CD4-positive, alpha-beta T cell (primary cell): ENCODE measurements at regions not wholly inside any gene's neighbourhood (a gene's known extent, or its start where the extent isn't known, plus 50 kb on each side); places are given as distances from the start of the nearest gene placed in this dataset.

Source experiments
- ATAC-seq: fragments of 200-7000 bp; cut with Tn5 transposase; one replicate; pipeline ENCODE4 v1.10.0; 2022; ENCODE audit warnings: mild to moderate bottlenecking; ENCODE audit not compliant: poor library complexity
- CTCF ChIA-PET: fragments of 350-600 bp; sonication (Branson Sonifier 250); formaldehyde crosslinking; loops from one replicate; lab custom pipeline; 2021; ENCODE audit warnings: antibody characterized with exemption, inconsistent platforms; lab: Charles Lee
- POLR2A ChIA-PET: fragments of 350-600 bp; sonication (Branson Sonifier 250); formaldehyde crosslinking; loops from one replicate; lab custom pipeline; 2021; ENCODE audit warnings: antibody characterized with exemption, inconsistent platforms; lab: Charles Lee
- DNase-seq, 14 experiments: peaks; one replicate each; pipeline ENCODE4 v3.0.0-alpha.2; 2013 to 2020; ENCODE audit warnings: mixed read lengths in 2 of 14
- H3K27ac ChIP-seq, 2 donors: one replicate each; pipeline versions ENCODE4 v1.5.1 to v1.7.0; 2013; ENCODE audit warnings: low read length in 2 of 2, low read depth in 1 of 2, mild to moderate bottlenecking in 1 of 2
- H3K27me3 ChIP-seq, 2 experiments: 1 replicate in 1 of 2; 2 replicates in 1 of 2; pipeline versions ENCODE4 v1.6.1 to v1.7.0; 2013; ENCODE audit warnings: low read length in 2 of 2, control low read depth in 1 of 2, mild to moderate bottlenecking in 1 of 2, moderate library complexity in 1 of 2; ENCODE audit not compliant: insufficient read depth in 2 of 2, control insufficient read depth in 1 of 2
- H3K36me3 ChIP-seq: one replicate; pipeline ENCODE4 v1.6.1; 2013; ENCODE audit warnings: low read length, control low read depth; ENCODE audit not compliant: insufficient read depth
- H3K4me1 ChIP-seq: one replicate; pipeline ENCODE4 v1.6.1; 2013; ENCODE audit warnings: low read length, control low read depth; ENCODE audit not compliant: insufficient read depth
- H3K4me3 ChIP-seq: one replicate; pipeline ENCODE4 v1.5.1; 2013; ENCODE audit warnings: mild to moderate bottlenecking, low read length, moderate library complexity
- H3K9me3 ChIP-seq, 2 experiments: 1 replicate in 1 of 2; 2 replicates in 1 of 2; pipeline versions ENCODE4 v1.6.1 to v1.7.0; 2013; ENCODE audit warnings: low read length in 2 of 2, mild to moderate bottlenecking in 2 of 2, control low read depth in 1 of 2, moderate library complexity in 1 of 2; ENCODE audit not compliant: control insufficient read depth in 1 of 2, insufficient read depth in 1 of 2
- H3K27ac Mint-ChIP-seq: one replicate; pipeline ENCODE4 v1.8.0; 2020; ENCODE audit warnings: mixed read lengths
- H3K27me3 Mint-ChIP-seq: one replicate; pipeline ENCODE4 v1.8.0; 2021; ENCODE audit warnings: mixed read lengths
- H3K36me3 Mint-ChIP-seq: one replicate; pipeline ENCODE4 v1.8.0; 2021; ENCODE audit warnings: low read depth, mixed read lengths
- H3K4me1 Mint-ChIP-seq: one replicate; pipeline ENCODE4 v1.8.0; 2021; ENCODE audit warnings: low read depth, mixed read lengths
- H3K4me3 Mint-ChIP-seq: one replicate; pipeline ENCODE4 v1.8.0; 2020; ENCODE audit warnings: mild to moderate bottlenecking, mixed read lengths
- H3K9me3 Mint-ChIP-seq: one replicate; pipeline ENCODE4 v1.8.0; 2020; ENCODE audit warnings: mixed read lengths
- CTCF ChIP-seq: fragments of 200-600 bp; IDR thresholded peaks from one replicate; pipeline ENCODE4 v1.8.0; 2022; ENCODE audit warnings: antibody characterized with exemption, mild to moderate bottlenecking
- intact Hi-C, 2 experiments: fragments of 100-400 bp; cut with DNase I in 1 of 2; cut with micrococcal nuclease in 1 of 2; formaldehyde crosslinking; loops; one replicate each; pipeline versions ENCODE4 v1.15.1 to v1.9.0; 2023 to 2025; cut with DNase I, micrococcal nuclease

- Mint-ChIP-seq H3K4me3 (no peak overlapping the region), H3K4me1 (peaks cover 28% of the 10 kb centered on the region), H3K27ac (no peak overlapping the region), H3K36me3 (no peaks in the 10 kb centered on the region), H3K27me3 (no peaks in the 10 kb centered on the region), H3K9me3 (peaks cover 10% of the 10 kb centered on the region)
- ChIA-PET POLR2A (no interaction called here), CTCF (no interaction called here)
- Histone ChIP-seq H3K27ac (no peak overlapping the region), H3K4me1 (no peaks in the 10 kb centered on the region), H3K9me3 (peaks cover 0 to 7% of the 10 kb centered on the region in 2 experiments), H3K36me3 (no peaks in the 10 kb centered on the region), H3K27me3 (no peaks in the 10 kb centered on the region), H3K4me3 (no peak overlapping the region)
- DNase-seq (peak in 6 of 14 experiments; percentile 6 to 45 (median 38)), ATAC-seq (no peak)
- no peak for TF ChIP-seq CTCF
- intact Hi-C loops: no loop called here
Observed at GRCh38 chr12:92431146-92431545, 271.6 kb upstream of the PLEKHG7 start.

- no peak overlapping the region for H3K4me3 ChIP-seq
- Mint-ChIP-seq H3K27ac (no peak overlapping the region), H3K36me3 (no peaks in the 10 kb centered on the region), H3K27me3 (no peaks in the 10 kb centered on the region), H3K9me3 (no peaks in the 10 kb centered on the region), H3K4me3 (no peak overlapping the region), H3K4me1 (peaks cover 51% of the 10 kb centered on the region)
- H3K27me3 ChIP-seq: no peaks in the 10 kb centered on the region
- intact Hi-C loops: no loop called here
- POLR2A ChIA-PET: no interaction called here
- ATAC-seq: no peak
- no peak for DNase-seq
- H3K4me1 ChIP-seq: no peaks in the 10 kb centered on the region
- H3K36me3 ChIP-seq: no peaks in the 10 kb centered on the region
- peaks cover 0 to 7% of the 10 kb centered on the region in 2 experiments for H3K9me3 ChIP-seq
- no peak for TF ChIP-seq CTCF
- CTCF ChIA-PET: no interaction called here
- no peak overlapping the region for H3K27ac ChIP-seq
Observed at GRCh38 chr12:92426332-92426731, 276.5 kb upstream of the PLEKHG7 start.

GRCh38 chr12:92425165-92425564, 277.6 kb upstream of the PLEKHG7 start:
- ATAC-seq (no peak), DNase-seq (no peak)
- H3K36me3 Mint-ChIP-seq: no peaks in the 10 kb centered on the region
- ChIA-PET POLR2A (interaction anchor here (1.3 kb wide), 1 partner anchor 279 kb away, joined by 4 read pairs; the partner anchor contains the start of gene BTG1), CTCF (no interaction called here)
- H3K4me3 Mint-ChIP-seq: no peak overlapping the region
- Histone ChIP-seq H3K4me1 (no peaks in the 10 kb centered on the region), H3K9me3 (peaks cover 0 to 4% of the 10 kb centered on the region in 2 experiments), H3K4me3 (no peak overlapping the region), H3K36me3 (no peaks in the 10 kb centered on the region), H3K27me3 (no peaks in the 10 kb centered on the region), H3K27ac (no peak overlapping the region)
- intact Hi-C loops: no loop called here
- no peak for TF ChIP-seq CTCF
- no peak overlapping the region for H3K27ac Mint-ChIP-seq
- H3K27me3 Mint-ChIP-seq: no peaks in the 10 kb centered on the region
- peaks cover 61% of the 10 kb centered on the region for H3K4me1 Mint-ChIP-seq
- H3K9me3 Mint-ChIP-seq: no peaks in the 10 kb centered on the region
